ENCODE measurements at regions not wholly inside any gene's neighbourhood (a gene's known extent, or its start where the extent isn't known, plus 50 kb on each side); places are given as distances from the start of the nearest gene placed in this dataset.

- H3K36me3 ChIP-seq (ENCODE audit: insufficient read depth, low read length), result no peaks in the 10 kb centered on the region
- no peaks in the 10 kb centered on the region for H3K4me1 ChIP-seq (ENCODE audit: insufficient read depth, low read length)
- H3K9ac ChIP-seq (ENCODE audit: low read depth, low read length), result no peak overlapping the region
- H3K9me3 ChIP-seq (ENCODE audit: control insufficient read depth, insufficient read depth, low read length), result peaks cover 7% of the 10 kb centered on the region; the same call in 1 of the 2 replicates
Measured at GRCh38 chr18:56107821-56108477, 520.0 kb upstream of the TCF4 start.

DNA sequence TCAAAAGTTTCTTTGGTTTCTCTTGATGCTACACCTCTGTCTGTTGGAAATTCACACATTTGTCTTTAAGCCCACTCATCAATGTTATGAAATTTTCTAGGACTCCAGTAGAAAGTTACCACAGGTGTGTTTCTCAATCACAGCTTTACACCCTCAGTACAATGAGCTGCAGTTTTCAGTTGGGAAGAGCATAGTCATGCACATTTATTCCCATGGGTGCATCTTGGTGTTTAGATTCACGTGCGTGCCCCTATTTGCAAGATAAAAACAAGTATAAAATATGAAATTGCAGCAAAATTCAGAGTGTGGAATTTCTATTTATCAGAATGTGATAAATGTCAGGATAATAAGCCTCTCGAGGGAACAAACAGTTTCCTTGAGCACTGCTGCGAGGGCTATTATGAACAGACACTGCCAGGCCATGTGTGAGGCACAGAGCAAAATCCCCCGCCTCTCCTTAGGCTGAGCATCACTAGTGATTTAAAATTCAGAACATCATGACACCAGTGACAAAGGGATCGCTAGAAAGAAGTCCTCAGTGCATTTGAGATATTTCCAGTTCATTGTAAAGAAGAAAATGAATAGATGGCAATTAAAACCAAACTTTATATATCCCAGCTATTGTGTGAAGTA lies 512.2 kb upstream of the TCF4 start:
- Histone ChIP-seq H3K36me3 (ENCODE audit: insufficient read depth, low read length) (no peaks in the 10 kb centered on the region), H3K4me1 (ENCODE audit: insufficient read depth, low read length) (no peaks in the 10 kb centered on the region), H3K9ac (ENCODE audit: low read depth, low read length) (no peak overlapping the region), H3K9me3 (ENCODE audit: control insufficient read depth, insufficient read depth, low read length) (peaks cover 7% of the 10 kb centered on the region; the same call in 1 of the 2 replicates)

DNA sequence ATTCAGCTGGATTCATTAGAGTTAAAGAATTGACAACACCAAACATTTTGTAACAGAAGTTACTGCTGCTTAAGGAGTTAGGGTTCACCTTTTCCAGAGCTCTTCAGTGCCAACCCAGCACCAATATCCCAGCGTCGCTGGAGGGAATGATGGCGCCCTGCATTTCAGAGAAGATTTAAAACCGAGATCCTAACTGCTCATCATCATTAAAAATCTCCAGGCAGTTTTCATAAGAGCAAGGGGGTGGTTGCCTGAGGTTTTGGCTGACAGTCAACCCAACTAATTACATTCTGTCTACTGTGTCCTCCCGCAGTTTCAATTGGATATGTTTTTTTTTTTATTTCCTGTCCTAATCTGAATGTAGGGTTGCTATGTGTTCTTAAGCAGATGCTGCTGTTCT lies 509.6 kb upstream of the TCF4 start:
- Histone ChIP-seq H3K9me3 (ENCODE audit: control insufficient read depth, insufficient read depth, low read length) (no peaks in the 10 kb centered on the region), H3K9ac (ENCODE audit: low read depth, low read length) (no peak overlapping the region), H3K36me3 (ENCODE audit: insufficient read depth, low read length) (no peaks in the 10 kb centered on the region), H3K4me1 (ENCODE audit: insufficient read depth, low read length) (no peaks in the 10 kb centered on the region)

DNA sequence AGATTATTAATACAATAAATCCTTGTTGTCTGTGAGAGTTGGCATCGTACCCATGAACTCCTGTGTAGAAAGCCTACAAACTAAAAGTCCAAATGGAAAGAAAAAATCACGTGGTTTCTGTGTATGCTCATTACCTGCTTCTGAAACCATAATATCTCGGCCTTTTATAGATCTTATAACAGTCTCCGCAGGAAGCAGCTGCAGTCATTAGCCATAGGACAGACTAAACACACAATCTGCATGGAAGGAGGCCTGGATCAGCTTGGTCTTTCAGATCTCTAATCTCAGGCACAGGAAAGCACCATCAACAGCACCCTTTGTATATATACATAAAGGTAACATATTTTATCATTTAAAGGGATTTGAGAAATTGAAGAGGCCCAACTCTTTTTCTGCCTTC lies 508.9 kb upstream of the TCF4 start:
- no peak overlapping the region for H3K9ac ChIP-seq (ENCODE audit: low read depth, low read length)
- no peaks in the 10 kb centered on the region for H3K9me3 ChIP-seq (ENCODE audit: control insufficient read depth, insufficient read depth, low read length)
- H3K4me1 ChIP-seq (ENCODE audit: insufficient read depth, low read length), result no peaks in the 10 kb centered on the region
- H3K36me3 ChIP-seq (ENCODE audit: insufficient read depth, low read length), result no peaks in the 10 kb centered on the region

DNA sequence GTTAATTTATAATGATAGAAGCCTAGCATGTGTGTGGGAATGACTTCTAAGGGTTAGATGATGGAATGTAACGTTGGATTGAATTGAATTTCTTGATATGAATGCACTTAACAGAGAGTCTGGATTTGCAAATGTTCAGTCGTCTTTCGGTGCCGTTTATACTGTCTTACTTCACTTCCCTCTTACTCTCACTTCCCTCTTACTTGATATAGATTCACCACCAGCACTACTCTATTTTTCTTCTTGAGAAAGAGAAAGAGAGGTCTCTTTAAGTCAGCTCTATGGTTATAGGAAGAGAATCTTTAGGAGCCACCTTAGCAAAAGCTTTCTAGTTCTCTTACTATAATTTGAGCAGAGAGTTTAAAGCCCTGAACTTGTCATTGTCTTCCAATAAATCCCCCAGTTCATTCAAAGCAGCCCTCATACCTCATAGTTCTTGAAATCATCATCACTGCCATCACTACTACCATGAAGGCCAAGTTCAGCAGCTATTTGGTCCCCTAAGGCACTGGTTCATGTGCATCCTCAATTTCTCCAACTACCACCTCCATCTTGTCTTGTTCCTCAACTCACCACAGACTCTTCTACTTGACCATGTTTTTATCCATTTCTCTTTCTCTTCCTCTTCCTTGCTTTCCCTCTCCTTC lies 501.7 kb upstream of the TCF4 start:
- H3K9ac ChIP-seq (ENCODE audit: low read depth, low read length), result no peak overlapping the region
- no peaks in the 10 kb centered on the region for H3K9me3 ChIP-seq (ENCODE audit: control insufficient read depth, insufficient read depth, low read length)
- H3K36me3 ChIP-seq (ENCODE audit: insufficient read depth, low read length), result 0 out of 2 replicates have a peak, but pooled peaks cover 4% of the 10 kb centered on the region

DNA sequence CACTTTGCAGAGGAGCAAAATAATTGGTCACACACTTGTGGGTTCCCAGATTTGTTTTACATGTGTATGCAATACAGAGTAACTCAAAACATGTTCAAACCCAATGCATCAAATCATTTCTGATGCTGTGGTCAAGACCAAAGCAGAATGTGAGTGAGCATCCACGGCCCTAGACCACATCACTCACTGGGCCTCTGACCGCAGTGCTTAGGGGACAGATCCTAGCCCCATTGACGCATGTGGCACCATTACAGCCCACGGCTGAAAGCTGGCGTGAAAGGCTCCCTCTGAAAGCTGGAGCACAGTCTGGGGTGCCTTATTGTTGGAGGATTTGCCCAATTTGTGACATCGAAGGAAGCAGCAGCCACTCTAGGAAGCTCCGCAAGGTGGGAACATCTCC lies 498.8 kb upstream of the TCF4 start:
- Histone ChIP-seq H3K4me1 (ENCODE audit: insufficient read depth, low read length) (peaks cover 14% of the 10 kb centered on the region), H3K36me3 (ENCODE audit: insufficient read depth, low read length) (0 out of 2 replicates have a peak, but pooled peaks cover 4% of the 10 kb centered on the region), H3K9ac (ENCODE audit: low read depth, low read length) (no peak overlapping the region), H3K9me3 (ENCODE audit: control insufficient read depth, insufficient read depth, low read length) (no peaks in the 10 kb centered on the region)

More for the DNA sequence above, 501.7 kb upstream of the TCF4 start:
- H3K4me1 ChIP-seq (ENCODE audit: insufficient read depth, low read length), result no peaks in the 10 kb centered on the region

DNA sequence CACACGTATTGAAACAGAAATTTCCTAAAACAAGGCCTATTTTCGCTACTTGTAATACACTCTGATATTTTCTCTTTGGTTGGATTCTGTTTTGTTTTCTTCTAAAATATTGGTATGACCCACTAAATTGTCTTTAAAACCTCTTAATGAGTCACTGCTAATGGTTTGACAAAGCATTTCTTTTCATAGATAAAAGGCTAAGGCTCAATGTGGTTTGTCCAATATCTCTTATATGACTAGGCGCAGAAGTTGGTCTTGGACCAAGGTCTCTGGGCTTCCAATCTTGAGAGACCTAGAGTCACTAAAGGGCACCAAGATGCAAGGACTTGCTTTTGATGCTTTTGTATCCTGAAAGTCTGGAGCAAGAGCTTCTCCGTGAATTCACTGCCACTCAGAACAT lies 498.2 kb upstream of the TCF4 start:
- Histone ChIP-seq H3K9me3 (ENCODE audit: control insufficient read depth, insufficient read depth, low read length) (no peaks in the 10 kb centered on the region), H3K4me1 (ENCODE audit: insufficient read depth, low read length) (peaks cover 14% of the 10 kb centered on the region)

DNA sequence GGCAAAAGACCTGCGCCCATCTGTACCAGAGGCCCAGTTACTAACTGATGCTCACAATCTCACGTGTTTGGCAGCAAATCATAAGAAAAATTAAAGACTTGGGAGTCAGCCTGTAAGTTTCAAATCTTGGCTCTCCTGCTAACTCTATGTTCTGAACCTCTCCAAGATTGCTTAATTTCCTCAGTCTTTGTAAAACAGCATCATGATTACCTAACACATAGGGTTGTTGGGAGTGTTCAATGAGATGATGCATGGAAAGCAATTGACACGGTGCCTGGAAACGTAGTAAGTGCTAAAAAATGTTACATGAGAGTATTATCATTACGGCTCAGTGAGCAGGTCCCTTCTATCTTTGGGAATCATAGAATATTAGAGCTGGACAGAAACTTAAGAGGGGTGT lies 497.6 kb upstream of the TCF4 start:
- Histone ChIP-seq H3K9ac (ENCODE audit: low read depth, low read length) (no peak overlapping the region), H3K4me1 (ENCODE audit: insufficient read depth, low read length) (peaks cover 14% of the 10 kb centered on the region), H3K9me3 (ENCODE audit: control insufficient read depth, insufficient read depth, low read length) (no peaks in the 10 kb centered on the region), H3K36me3 (ENCODE audit: insufficient read depth, low read length) (0 out of 2 replicates have a peak, but pooled peaks cover 4% of the 10 kb centered on the region)

More for the DNA sequence above, 498.2 kb upstream of the TCF4 start:
- 0 out of 2 replicates have a peak, but pooled peaks cover 4% of the 10 kb centered on the region for H3K36me3 ChIP-seq (ENCODE audit: insufficient read depth, low read length)
- no peak overlapping the region for H3K9ac ChIP-seq (ENCODE audit: low read depth, low read length)

GRCh38 chr18:56083523-56084287 lies 495.7 kb upstream of the TCF4 start:
- Histone ChIP-seq H3K9ac (ENCODE audit: low read depth, low read length) (no peak overlapping the region), H3K9me3 (ENCODE audit: control insufficient read depth, insufficient read depth, low read length) (no peaks in the 10 kb centered on the region), H3K4me1 (ENCODE audit: insufficient read depth, low read length) (peaks cover 14% of the 10 kb centered on the region), H3K36me3 (ENCODE audit: insufficient read depth, low read length) (0 out of 2 replicates have a peak, but pooled peaks cover 4% of the 10 kb centered on the region)

DNA sequence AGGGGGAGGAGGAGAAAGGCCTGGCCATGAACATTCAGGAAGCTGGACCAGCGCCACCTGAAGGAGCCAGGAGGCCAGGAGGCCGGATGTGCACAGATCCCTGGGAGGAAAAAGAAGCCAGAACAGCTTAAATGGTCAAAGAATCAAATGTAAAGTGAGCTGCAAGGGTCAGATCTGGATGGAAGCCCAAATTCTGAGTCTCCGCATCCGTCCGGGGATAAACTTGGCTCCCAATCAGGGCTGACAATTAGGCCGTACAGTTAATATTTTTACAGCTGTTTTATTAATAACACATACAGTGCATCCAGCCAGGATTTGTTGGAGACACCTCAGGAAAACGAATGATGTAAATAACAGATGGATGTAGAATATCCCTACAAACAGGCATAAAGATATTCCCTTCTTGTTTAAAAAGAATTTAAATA lies 495.1 kb upstream of the TCF4 start:
- H3K9ac ChIP-seq (ENCODE audit: low read depth, low read length), result no peak overlapping the region
- H3K9me3 ChIP-seq (ENCODE audit: control insufficient read depth, insufficient read depth, low read length), result no peaks in the 10 kb centered on the region
- H3K36me3 ChIP-seq (ENCODE audit: insufficient read depth, low read length), result 0 out of 2 replicates have a peak, but pooled peaks cover 4% of the 10 kb centered on the region
- H3K4me1 ChIP-seq (ENCODE audit: insufficient read depth, low read length), result peaks cover 14% of the 10 kb centered on the region

DNA sequence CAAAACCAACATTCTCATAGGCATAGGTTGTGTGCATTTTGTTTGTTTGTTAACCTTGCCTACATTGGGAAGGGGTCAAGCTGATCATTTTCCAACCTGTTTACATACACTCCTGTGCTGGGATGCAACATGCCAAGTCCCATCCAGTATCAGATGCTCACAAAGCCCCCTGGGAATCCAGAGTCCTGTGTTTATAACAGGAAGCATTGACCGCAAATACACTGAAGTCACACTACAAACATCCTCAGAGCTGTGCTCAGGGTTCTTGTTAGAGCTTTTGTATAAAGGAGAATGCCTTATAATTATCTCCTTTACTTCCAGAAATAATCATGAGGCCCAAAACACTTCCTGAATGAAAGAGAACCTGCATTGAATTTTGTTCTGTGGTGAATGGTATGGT lies 488.7 kb upstream of the TCF4 start:
- no peaks in the 10 kb centered on the region for H3K36me3 ChIP-seq (ENCODE audit: insufficient read depth, low read length)
- no peaks in the 10 kb centered on the region for H3K4me1 ChIP-seq (ENCODE audit: insufficient read depth, low read length)
- no peak overlapping the region for H3K9ac ChIP-seq (ENCODE audit: low read depth, low read length)
- H3K9me3 ChIP-seq (ENCODE audit: control insufficient read depth, insufficient read depth, low read length), result no peaks in the 10 kb centered on the region

GRCh38 chr18:56068701-56069100 lies 480.7 kb upstream of the TCF4 start:
- 0 out of 2 replicates have a peak, but pooled peaks cover 6% of the 10 kb centered on the region for H3K4me1 ChIP-seq (ENCODE audit: insufficient read depth, low read length)
- no peaks in the 10 kb centered on the region for H3K9me3 ChIP-seq (ENCODE audit: control insufficient read depth, insufficient read depth, low read length)
- H3K36me3 ChIP-seq (ENCODE audit: insufficient read depth, low read length), result no peaks in the 10 kb centered on the region
- no peak overlapping the region for H3K9ac ChIP-seq (ENCODE audit: low read depth, low read length)

- H3K36me3 ChIP-seq (ENCODE audit: insufficient read depth, low read length), result no peaks in the 10 kb centered on the region
- H3K4me1 ChIP-seq (ENCODE audit: insufficient read depth, low read length), result 0 out of 2 replicates have a peak, but pooled peaks cover 6% of the 10 kb centered on the region
- H3K9ac ChIP-seq (ENCODE audit: low read depth, low read length), result no peak overlapping the region
- H3K9me3 ChIP-seq (ENCODE audit: control insufficient read depth, insufficient read depth, low read length), result no peaks in the 10 kb centered on the region
Measured at GRCh38 chr18:56067969-56068671, 480.1 kb upstream of the TCF4 start.

Measured in ES-I3 (cell line).